ENCODE measurements at regions not wholly inside any gene's neighbourhood (a gene's known extent, or its start where the extent isn't known, plus 50 kb on each side); places are given as distances from the start of the nearest gene placed in this dataset.
A peak's percentile ranks its signal among the peaks of the same experiment; 100 is the strongest.

GRCh38 chr7:93015779-93016481 lies 101.8 kb downstream of the SAMD9 start:
- peak; percentile 42 for DNase-seq

GRCh38 chr7:93015101-93015778 lies 102.5 kb downstream of the SAMD9 start:
- DNase-seq: peak; percentile 49

GRCh38 chr7:93014410-93014809 lies 103.4 kb downstream of the SAMD9 start:
- no peak for DNase-seq

- DNase-seq: peak; percentile 9
Measured at GRCh38 chr7:93013446-93014061, 104.2 kb downstream of the SAMD9 start.

- peak; percentile 94 for DNase-seq
Measured at GRCh38 chr7:93011351-93012294, 106.2 kb downstream of the SAMD9 start.

- DNase-seq: no peak
Measured at GRCh38 chr7:93008833-93009232, 108.9 kb downstream of the SAMD9 start.

GRCh38 chr7:93006480-93007095 lies 111.2 kb downstream of the SAMD9 start:
- no peak for DNase-seq

- no peak for DNase-seq
Measured at GRCh38 chr7:93004906-93005305, 112.9 kb downstream of the SAMD9 start.

- DNase-seq: no peak
Measured at GRCh38 chr7:92997719-92998118, 120.1 kb downstream of the SAMD9 start.

GRCh38 chr7:92997152-92997551 lies 120.6 kb downstream of the SAMD9 start:
- DNase-seq: no peak

- no peak for DNase-seq
Measured at GRCh38 chr7:92994901-92995300, 122.9 kb downstream of the SAMD9 start.

- DNase-seq: no peak
Measured at GRCh38 chr7:92992932-92993331, 124.8 kb downstream of the SAMD9 start.

GRCh38 chr7:92992483-92992882 lies 125.3 kb downstream of the SAMD9 start:
- DNase-seq: no peak

- DNase-seq: no peak
Measured at GRCh38 chr7:92991190-92991589, 126.6 kb downstream of the SAMD9 start.

- no peak for DNase-seq
Measured at GRCh38 chr7:92988941-92989545, 128.7 kb downstream of the SAMD9 start.

GRCh38 chr7:92988051-92988450 lies 129.7 kb downstream of the SAMD9 start:
- peak; percentile 67 for DNase-seq

GRCh38 chr7:92987538-92987937 lies 130.2 kb downstream of the SAMD9 start:
- DNase-seq: peak; percentile 15

GRCh38 chr7:92987095-92987494 lies 130.7 kb downstream of the SAMD9 start:
- peak; percentile 43 for DNase-seq

- DNase-seq: no peak
Measured at GRCh38 chr7:92982928-92983327, 134.9 kb downstream of the SAMD9 start.

GRCh38 chr7:92976931-92977330 lies 140.6 kb upstream of the CDK6 start:
- no peak for DNase-seq

- DNase-seq: peak; percentile 78
Measured at GRCh38 chr7:92973974-92974373, 137.6 kb upstream of the CDK6 start.

GRCh38 chr7:92973293-92973731 lies 136.9 kb upstream of the CDK6 start:
- peak; percentile 72 for DNase-seq

All from EL (cell line).